K562 (cell line): ENCODE measurements at regions not wholly inside any gene's neighbourhood (a gene's known extent, or its start where the extent isn't known, plus 50 kb on each side); places are given as distances from the start of the nearest gene placed in this dataset.

Experiments
- ATAC-seq: fragments of 200-7000 bp; cut with Tn5 transposase; 3 replicates; pipeline ENCODE4 v1.9.1; 2020; ENCODE audit warnings: moderate library complexity
- BruUV-seq: library from RNA; stranded (reverse); fragments of 400-500 nt; replicated peaks from 2 replicates; lab custom pipeline; 2021; lab: Mats Ljungman, UMichigan
- CTCF ChIA-PET: fragments of 300-600 bp; formaldehyde crosslinking; extraction: SDS; loops from one replicate; lab custom pipeline; 2021; ENCODE audit warnings: low intra/inter-chr PET ratio; lab: Yijun Ruan, JAX
- POLR2A ChIA-PET: fragments of 300-600, 350-650 bp; sonication (Branson Sonifier 250); formaldehyde crosslinking; extraction: SDS; loops from one replicate; lab custom pipeline; 2021; ENCODE audit warnings: antibody characterized with exemption, inconsistent platforms; lab: Yijun Ruan, JAX
- DNase-seq, 4 experiments: peaks; one replicate each; pipeline versions ENCODE4 v3.0.0 to v3.0.0-alpha.2; 2011 to 2018; ENCODE audit warnings: low spot score in 3 of 4, mixed read lengths in 3 of 4; ENCODE audit errors: extremely low read depth in 1 of 4
- FAIRE-seq: peaks from 2 replicates; lab custom pipeline; 2011; peaks lifted over from hg19 to GRCh38; lab: Jason Lieb, UNC
- H2AFZ ChIP-seq: 2 replicates; pipeline ENCODE4 v1.6.0; 2011; ENCODE audit warnings: low read depth, low read length, control low read depth, inconsistent platforms
- H3K27ac ChIP-seq: fragments of 200-600 bp; 3 replicates; pipeline ENCODE4 v1.8.0; 2011; ENCODE audit warnings: low read depth, mild to moderate bottlenecking, control low read depth, inconsistent platforms, low read length, moderate library complexity, mixed read lengths; ENCODE audit errors: extremely low read depth
- H3K27me3 ChIP-seq, 2 experiments: fragments of 300-600 bp in 1 of 2; 2 replicates in 1 of 2; 3 replicates in 1 of 2; pipeline versions ENCODE4 v1.6.0 to v1.8.0; 2011; ENCODE audit warnings: inconsistent platforms in 2 of 2, low read length in 2 of 2, mild to moderate bottlenecking in 1 of 2, mixed read lengths in 1 of 2, moderate library complexity in 1 of 2; ENCODE audit not compliant: control insufficient read depth in 2 of 2, insufficient read depth in 2 of 2
- H3K36me3 ChIP-seq: fragments of 300-600 bp; 3 replicates; pipeline ENCODE4 v1.8.0; 2011; ENCODE audit warnings: mild to moderate bottlenecking, low read length, inconsistent platforms; ENCODE audit not compliant: control insufficient read depth, insufficient read depth
- H3K4me1 ChIP-seq, 2 experiments: fragments of 200-600 bp in 1 of 2; replicated peaks in 1 of 2; 2 replicates in 1 of 2; 3 replicates in 1 of 2; pipeline versions ENCODE4 v1.5.1 to v1.8.0; 2011; ENCODE audit warnings: inconsistent platforms in 2 of 2, low read length in 2 of 2, mild to moderate bottlenecking in 1 of 2, mixed read lengths in 1 of 2, moderate library complexity in 1 of 2; ENCODE audit not compliant: control insufficient read depth in 2 of 2, insufficient read depth in 2 of 2
- H3K4me2 ChIP-seq: 2 replicates; pipeline ENCODE4 v1.6.1; 2011; ENCODE audit warnings: low read length, control low read depth, inconsistent platforms, mixed read lengths; ENCODE audit not compliant: insufficient read depth
- H3K4me3 ChIP-seq: fragments of 200-600 bp; sonication (generic), shearing (Covaris generic); 2 replicates; pipeline ENCODE4 v1.5.1; 2016; ENCODE audit warnings: control low read depth, inconsistent platforms
- H3K79me2 ChIP-seq: fragments of 200-600 bp; 3 replicates; pipeline ENCODE4 v1.8.0; 2011; ENCODE audit warnings: low read length, inconsistent platforms; ENCODE audit not compliant: control insufficient read depth, insufficient read depth
- H3K9ac ChIP-seq, 2 experiments: 2 replicates each; pipeline versions ENCODE4 v1.6.0 to v1.6.1; 2011; ENCODE audit warnings: low read depth in 2 of 2, low read length in 2 of 2, control low read depth in 1 of 2, inconsistent platforms in 1 of 2, mild to moderate bottlenecking in 1 of 2, mixed read lengths in 1 of 2; ENCODE audit not compliant: insufficient read depth in 1 of 2
- H3K9me1 ChIP-seq: one replicate; pipeline ENCODE4 v1.6.0; 2011; ENCODE audit warnings: inconsistent platforms, mild to moderate bottlenecking, low read length, moderate library complexity; ENCODE audit not compliant: control insufficient read depth, insufficient read depth
- H3K9me3 ChIP-seq: replicated peaks from 2 replicates; pipeline ENCODE4 v1.5.1; 2011; ENCODE audit warnings: low read depth, low read length, inconsistent platforms; ENCODE audit not compliant: control insufficient read depth, insufficient read depth
- H4K20me1 ChIP-seq: replicated peaks from 2 replicates; pipeline ENCODE4 v1.6.1; 2011; ENCODE audit warnings: low read length, inconsistent platforms, mixed read lengths; ENCODE audit not compliant: control insufficient read depth, insufficient read depth
- CBX3 ChIP-seq, 2 experiments: IDR thresholded peaks; 1 replicate in 1 of 2; 2 replicates in 1 of 2; pipeline ENCODE4 v1.6.1; 2012; ENCODE audit warnings: inconsistent platforms in 2 of 2, low read length in 2 of 2, borderline replicate concordance in 1 of 2, control low read depth in 1 of 2
- ETV5 ChIP-seq: sonication (generic); formaldehyde crosslinking; IDR thresholded peaks from 2 replicates; pipeline ENCODE4 v1.4.0; 2020; ENCODE audit warnings: low read depth, mild to moderate bottlenecking, missing genetic modification reagents
- GTF2A2 ChIP-seq: IDR thresholded peaks from 2 replicates; pipeline ENCODE4 v1.6.1; 2016; ENCODE audit warnings: mild to moderate bottlenecking, missing genetic modification characterization, missing compliant biosample characterization
- HIVEP1 ChIP-seq: fragments of 250-450 bp; sonication (Bioruptor Pico); IDR thresholded peaks from 2 replicates; pipeline ENCODE4 v1.4.0; 2020; ENCODE audit warnings: mild to moderate bottlenecking
- NCOA2 ChIP-seq, 2 experiments: fragments of 450-650 bp; IDR thresholded peaks; 2 replicates each; pipeline ENCODE4 v1.6.1; 2018; ENCODE audit warnings: mild to moderate bottlenecking in 2 of 2, moderate library complexity in 1 of 2; ENCODE audit not compliant: partially characterized antibody in 2 of 2
- RB1 ChIP-seq: fragments of 450-650 bp; IDR thresholded peaks from 2 replicates; pipeline ENCODE4 v1.6.1; 2017; ENCODE audit warnings: low read depth, mild to moderate bottlenecking
- SRF ChIP-seq, 2 experiments: fragments of 250-450, 450-650 bp in 1 of 2; sonication (Bioruptor Pico) in 1 of 2; sonication (generic) in 1 of 2; formaldehyde crosslinking; IDR thresholded peaks; 2 replicates each; pipeline versions ENCODE4 v1.5.0 to v1.5.1; 2020 to 2022; ENCODE audit warnings: mild to moderate bottlenecking in 1 of 2, missing genetic modification reagents in 1 of 2
- WGBS: fragments of 100-300 bp; shearing (Covaris generic); methylation state at CpG from one replicate; pipeline ENCODE4 v1.1.6; 2016; ENCODE audit warnings: low coverage, mixed read lengths; ENCODE audit not compliant: insufficient coverage; ENCODE audit errors: missing lambda C conversion rate; 5-methylcytosine and 5-hydroxymethylcytosine counted together
- in situ Hi-C: fragments of 300-500 bp; cut with MboI; formaldehyde crosslinking; loops from 4 replicates; pipeline ENCODE4 v1.15.0; 2018; ENCODE audit warnings: inconsistent platforms, mixed read lengths
- intact Hi-C: fragments of 100-400 bp; cut with micrococcal nuclease; formaldehyde crosslinking; loops from 2 replicates; pipeline ENCODE4 v1.14.2; 2022
- TF ChIP-seq, protein P1 (sequence below): fragments of 450-650 bp; formaldehyde crosslinking; IDR thresholded peaks from 2 replicates; pipeline ENCODE4 v1.4.0; 2020; ENCODE audit warnings: mild to moderate bottlenecking, mixed read lengths

- in situ Hi-C loops, result no loop called here
- no peak overlapping the region for H3K27ac ChIP-seq
- no peaks in the 10 kb centered on the region for H3K4me1 ChIP-seq
- WGBS, result 0% methylated on average over 8 of the region's 8 CpGs
- no peak for TF ChIP-seq CBX3 (IDR thresholded peaks at IDR 0.05; ENCODE audit: borderline replicate concordance in 1 of 2, low read length in 2 of 2)
- TF ChIP-seq HIVEP1 (CRISPR knock-in tag), result no peak
- no peak for TF ChIP-seq GTF2A2 (tag)
- no peaks in the 10 kb centered on the region for H4K20me1 ChIP-seq
- ChIA-PET POLR2A (no interaction called here), CTCF (no interaction called here)
- H3K9me1 ChIP-seq, result no peaks in the 10 kb centered on the region
- no peak overlapping the region for H3K9ac ChIP-seq
- no peak for DNase-seq
- H3K27me3 ChIP-seq, result no peaks in the 10 kb centered on the region
- H3K36me3 ChIP-seq, result no peaks in the 10 kb centered on the region
- intact Hi-C loops, result no loop called here
- H2AFZ ChIP-seq, result no peak overlapping the region
- ATAC-seq, result no peak
- no peaks in the 10 kb centered on the region for H3K9me3 ChIP-seq
- H3K79me2 ChIP-seq, result no peaks in the 10 kb centered on the region
- no TSS peak for BruUV-seq
- no peak overlapping the region for H3K4me2 ChIP-seq
- no peak overlapping the region for H3K4me3 ChIP-seq
- FAIRE-seq, result no peak
Observed at GRCh38 chr11:25453471-25453870, 878.5 kb upstream of the ANO3 start.

DNA sequence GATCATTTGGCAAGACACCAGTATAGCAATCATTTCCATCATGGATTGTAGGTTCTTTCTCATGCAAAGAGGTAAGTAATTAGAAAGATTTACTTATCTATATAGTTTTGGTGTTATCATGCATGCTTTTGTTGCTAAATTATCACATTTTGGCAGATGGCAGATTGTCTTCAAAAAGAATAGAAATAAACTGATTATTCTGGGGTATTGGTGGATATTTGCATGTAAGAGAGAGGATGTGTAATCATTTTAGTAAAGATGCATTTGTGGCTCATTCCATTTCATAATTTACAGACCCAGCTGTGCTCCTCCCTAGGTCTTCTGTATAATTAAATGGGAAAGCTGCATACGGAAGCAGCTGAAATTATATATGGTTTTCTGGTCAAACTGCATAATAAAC is 875.7 kb upstream of the ANO3 start:
- no TSS peak for BruUV-seq
- Histone ChIP-seq H3K27ac (no peak overlapping the region), H3K4me2 (no peak overlapping the region), H3K4me1 (no peaks in the 10 kb centered on the region), H3K9me1 (no peaks in the 10 kb centered on the region), H3K4me3 (no peak overlapping the region), H4K20me1 (no peaks in the 10 kb centered on the region), H3K79me2 (no peaks in the 10 kb centered on the region), H3K27me3 (no peaks in the 10 kb centered on the region), H3K9ac (no peak overlapping the region), H3K36me3 (no peaks in the 10 kb centered on the region), H3K9me3 (no peaks in the 10 kb centered on the region), H2AFZ (no peak overlapping the region)
- 19% methylated on average over 1 of the region's 1 CpG for WGBS
- DNase-seq, result no peak
- no peak for ATAC-seq
- ChIA-PET POLR2A (no interaction called here), CTCF (no interaction called here)
- FAIRE-seq, result no peak
- in situ Hi-C loops, result no loop called here
- intact Hi-C loops, result no loop called here
- TF ChIP-seq, protein P1, sequence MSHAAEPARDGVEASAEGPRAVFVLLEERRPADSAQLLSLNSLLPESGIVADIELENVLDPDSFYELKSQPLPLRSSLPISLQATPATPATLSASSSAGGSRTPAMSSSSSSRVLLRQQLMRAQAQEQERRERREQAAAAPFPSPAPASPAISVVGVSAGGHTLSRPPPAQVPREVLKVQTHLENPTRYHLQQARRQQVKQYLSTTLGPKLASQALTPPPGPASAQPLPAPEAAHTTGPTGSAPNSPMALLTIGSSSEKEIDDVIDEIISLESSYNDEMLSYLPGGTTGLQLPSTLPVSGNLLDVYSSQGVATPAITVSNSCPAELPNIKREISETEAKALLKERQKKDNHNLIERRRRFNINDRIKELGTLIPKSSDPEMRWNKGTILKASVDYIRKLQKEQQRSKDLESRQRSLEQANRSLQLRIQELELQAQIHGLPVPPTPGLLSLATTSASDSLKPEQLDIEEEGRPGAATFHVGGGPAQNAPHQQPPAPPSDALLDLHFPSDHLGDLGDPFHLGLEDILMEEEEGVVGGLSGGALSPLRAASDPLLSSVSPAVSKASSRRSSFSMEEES, result no peak
- no peak for TF ChIP-seq NCOA2 (IDR thresholded peaks at IDR 0.05; ENCODE audit: partially characterized antibody in 2 of 2)
- TF ChIP-seq RB1, result no peak
- no peak for TF ChIP-seq SRF (CRISPR knock-in tag; IDR thresholded peaks at IDR 0.05)
- TF ChIP-seq ETV5 (CRISPR knock-in tag), result no peak
